22Rv1 (cell line): ENCODE measurements at regions not wholly inside any gene's neighbourhood (a gene's known extent, or its start where the extent isn't known, plus 50 kb on each side); places are given as distances from the start of the nearest gene placed in this dataset.

Experiments
- ZFX ChIP-seq: fragments of 450-650 bp; IDR thresholded peaks from 2 replicates; pipeline ENCODE4 v1.6.1; 2017; ENCODE audit warnings: antibody characterized with exemption, borderline replicate concordance
- TF ChIP-seq, protein P1 (sequence below): fragments of 450-650 bp; IDR thresholded peaks from 2 replicates; pipeline ENCODE4 v1.5.1; 2017; ENCODE audit warnings: mild to moderate bottlenecking

GRCh38 chr2:8630676-8631464 lies 51.0 kb upstream of the ID2 start:
- TF ChIP-seq, protein P1, sequence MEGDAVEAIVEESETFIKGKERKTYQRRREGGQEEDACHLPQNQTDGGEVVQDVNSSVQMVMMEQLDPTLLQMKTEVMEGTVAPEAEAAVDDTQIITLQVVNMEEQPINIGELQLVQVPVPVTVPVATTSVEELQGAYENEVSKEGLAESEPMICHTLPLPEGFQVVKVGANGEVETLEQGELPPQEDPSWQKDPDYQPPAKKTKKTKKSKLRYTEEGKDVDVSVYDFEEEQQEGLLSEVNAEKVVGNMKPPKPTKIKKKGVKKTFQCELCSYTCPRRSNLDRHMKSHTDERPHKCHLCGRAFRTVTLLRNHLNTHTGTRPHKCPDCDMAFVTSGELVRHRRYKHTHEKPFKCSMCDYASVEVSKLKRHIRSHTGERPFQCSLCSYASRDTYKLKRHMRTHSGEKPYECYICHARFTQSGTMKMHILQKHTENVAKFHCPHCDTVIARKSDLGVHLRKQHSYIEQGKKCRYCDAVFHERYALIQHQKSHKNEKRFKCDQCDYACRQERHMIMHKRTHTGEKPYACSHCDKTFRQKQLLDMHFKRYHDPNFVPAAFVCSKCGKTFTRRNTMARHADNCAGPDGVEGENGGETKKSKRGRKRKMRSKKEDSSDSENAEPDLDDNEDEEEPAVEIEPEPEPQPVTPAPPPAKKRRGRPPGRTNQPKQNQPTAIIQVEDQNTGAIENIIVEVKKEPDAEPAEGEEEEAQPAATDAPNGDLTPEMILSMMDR, result no peak
- no peak for TF ChIP-seq ZFX
